ENCODE measurements at regions not wholly inside any gene's neighbourhood (a gene's known extent, or its start where the extent isn't known, plus 50 kb on each side); places are given as distances from the start of the nearest gene placed in this dataset.

DNA sequence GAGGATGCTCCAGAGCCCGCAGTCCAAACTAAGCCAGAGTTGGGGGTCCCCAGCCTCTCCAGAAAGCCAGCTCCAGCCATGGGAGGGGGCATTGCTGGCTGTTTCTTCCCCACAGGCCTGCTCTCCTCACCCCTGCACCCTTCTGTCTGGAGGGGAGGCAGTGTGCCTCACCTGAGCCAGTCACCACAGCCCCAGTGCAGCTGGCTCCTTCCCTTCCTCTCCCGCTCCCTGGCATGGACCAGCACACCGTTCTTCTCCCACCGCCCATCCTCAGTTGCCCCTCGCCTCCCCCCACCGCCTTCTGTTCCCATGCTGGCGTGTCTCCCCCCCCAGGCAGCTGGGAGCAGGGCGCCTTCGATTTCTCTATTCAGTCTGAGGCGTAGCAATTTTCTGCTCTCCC, 110.5 kb upstream of the THY1 start:
- H3K9ac ChIP-seq (ENCODE audit: low read depth in 1 of 2, low read length in 2 of 2) = no peak overlapping the region
- H3K27ac ChIP-seq (ENCODE audit: low read depth in 2 of 2, low read length in 2 of 2) = no peak overlapping the region
- no peaks in the 10 kb centered on the region for H3K4me1 ChIP-seq (ENCODE audit: control insufficient read depth in 2 of 2, insufficient read depth in 2 of 2, low read length in 2 of 2)
- H3K4me3 ChIP-seq (ENCODE audit: low read length in 2 of 2) = no peak overlapping the region
- H3K9me3 ChIP-seq (ENCODE audit: control insufficient read depth in 2 of 2, low read length in 2 of 2) = no peaks in the 10 kb centered on the region
- no peaks in the 10 kb centered on the region for H3K36me3 ChIP-seq (ENCODE audit: control insufficient read depth in 2 of 2, insufficient read depth in 2 of 2, low read length in 2 of 2)
- peaks cover 0 to 4% of the 10 kb centered on the region in 2 donors for H3K27me3 ChIP-seq (ENCODE audit: control insufficient read depth in 2 of 2, insufficient read depth in 2 of 2, low read length in 2 of 2)

DNA sequence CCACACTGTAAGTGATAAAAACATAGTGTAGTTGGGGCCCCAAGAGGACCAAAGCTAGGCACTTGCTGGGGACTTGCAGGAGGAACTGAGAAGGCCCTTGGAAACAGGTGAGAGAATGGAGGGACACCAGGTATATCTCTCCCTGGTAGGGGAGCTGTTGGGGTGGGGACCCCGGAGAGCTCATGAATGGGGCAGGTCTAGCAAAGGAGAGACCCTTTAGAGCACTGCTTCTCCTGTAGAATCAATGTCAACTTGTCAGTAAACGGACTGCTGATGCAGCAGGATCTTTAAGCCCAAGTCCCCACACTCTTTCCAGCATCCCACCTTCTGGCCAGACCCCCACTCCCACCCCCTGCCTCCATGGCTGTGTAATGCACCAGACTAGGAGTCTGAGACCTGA, 109.6 kb upstream of the THY1 start:
- Histone ChIP-seq H3K4me1 (ENCODE audit: control insufficient read depth in 2 of 2, insufficient read depth in 2 of 2, low read length in 2 of 2) (no peaks in the 10 kb centered on the region), H3K36me3 (ENCODE audit: control insufficient read depth in 2 of 2, insufficient read depth in 2 of 2, low read length in 2 of 2) (no peaks in the 10 kb centered on the region), H3K4me3 (ENCODE audit: low read length in 2 of 2) (no peak overlapping the region), H3K27ac (ENCODE audit: low read depth in 2 of 2, low read length in 2 of 2) (no peak overlapping the region), H3K9ac (ENCODE audit: low read depth in 1 of 2, low read length in 2 of 2) (no peak overlapping the region), H3K27me3 (ENCODE audit: control insufficient read depth in 2 of 2, insufficient read depth in 2 of 2, low read length in 2 of 2) (peaks cover 0 to 4% of the 10 kb centered on the region in 2 donors), H3K9me3 (ENCODE audit: control insufficient read depth in 2 of 2, low read length in 2 of 2) (no peaks in the 10 kb centered on the region)

DNA sequence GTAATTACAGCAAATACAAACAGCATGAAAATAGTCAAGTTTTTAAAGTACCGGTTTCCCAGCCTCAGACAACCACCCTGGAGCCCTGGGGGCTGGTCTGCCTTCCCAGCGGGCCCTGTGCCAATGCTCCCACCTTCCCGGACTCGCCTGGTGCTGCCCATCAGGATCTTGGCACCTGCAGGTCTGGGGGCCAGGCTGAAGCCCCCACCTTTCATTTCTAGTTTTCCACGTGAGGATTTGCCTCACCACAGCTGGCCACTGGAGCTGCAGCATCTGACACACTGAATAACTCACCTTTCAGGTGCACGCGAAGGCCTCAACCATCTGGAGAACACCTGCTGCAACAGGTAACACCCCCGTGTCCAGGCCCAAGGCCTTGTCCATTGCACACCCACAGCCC, 108.7 kb upstream of the THY1 start:
- H3K4me1 ChIP-seq (ENCODE audit: control insufficient read depth in 2 of 2, insufficient read depth in 2 of 2, low read length in 2 of 2) = no peaks in the 10 kb centered on the region
- H3K9ac ChIP-seq (ENCODE audit: low read depth in 1 of 2, low read length in 2 of 2) = no peak overlapping the region
- no peak overlapping the region for H3K27ac ChIP-seq (ENCODE audit: low read depth in 2 of 2, low read length in 2 of 2)
- no peak overlapping the region for H3K4me3 ChIP-seq (ENCODE audit: low read length in 2 of 2)
- peaks cover 0 to 4% of the 10 kb centered on the region in 2 donors for H3K27me3 ChIP-seq (ENCODE audit: control insufficient read depth in 2 of 2, insufficient read depth in 2 of 2, low read length in 2 of 2)
- no peaks in the 10 kb centered on the region for H3K9me3 ChIP-seq (ENCODE audit: control insufficient read depth in 2 of 2, low read length in 2 of 2)
- no peaks in the 10 kb centered on the region for H3K36me3 ChIP-seq (ENCODE audit: control insufficient read depth in 2 of 2, insufficient read depth in 2 of 2, low read length in 2 of 2)

DNA sequence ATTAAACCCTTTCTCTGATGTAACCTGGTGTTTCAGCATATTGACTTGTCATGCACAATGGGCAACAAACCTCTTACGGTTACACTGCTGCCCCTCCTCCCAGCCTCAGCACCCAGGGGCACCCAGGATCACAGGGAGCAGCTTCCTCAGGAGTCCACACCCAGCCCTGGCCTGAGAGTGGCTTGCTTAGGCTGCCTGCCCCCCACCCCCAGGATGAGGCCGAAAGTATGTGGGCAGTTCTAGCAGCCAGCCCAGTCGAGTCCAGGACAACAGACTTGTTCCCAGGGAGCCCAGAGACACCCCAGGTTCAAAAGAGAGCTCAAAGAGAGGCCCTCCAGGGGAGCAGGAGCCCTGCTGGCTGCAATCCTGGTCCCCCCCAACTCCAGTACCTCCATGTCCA, 108.1 kb upstream of the THY1 start:
- peaks cover 0 to 4% of the 10 kb centered on the region in 2 donors for H3K27me3 ChIP-seq (ENCODE audit: control insufficient read depth in 2 of 2, insufficient read depth in 2 of 2, low read length in 2 of 2)
- H3K36me3 ChIP-seq (ENCODE audit: control insufficient read depth in 2 of 2, insufficient read depth in 2 of 2, low read length in 2 of 2) = no peaks in the 10 kb centered on the region
- H3K9me3 ChIP-seq (ENCODE audit: control insufficient read depth in 2 of 2, low read length in 2 of 2) = no peaks in the 10 kb centered on the region
- no peak overlapping the region for H3K9ac ChIP-seq (ENCODE audit: low read depth in 1 of 2, low read length in 2 of 2)
- no peak overlapping the region for H3K27ac ChIP-seq (ENCODE audit: low read depth in 2 of 2, low read length in 2 of 2)
- H3K4me1 ChIP-seq (ENCODE audit: control insufficient read depth in 2 of 2, insufficient read depth in 2 of 2, low read length in 2 of 2) = no peaks in the 10 kb centered on the region
- H3K4me3 ChIP-seq (ENCODE audit: low read length in 2 of 2) = no peak overlapping the region

DNA sequence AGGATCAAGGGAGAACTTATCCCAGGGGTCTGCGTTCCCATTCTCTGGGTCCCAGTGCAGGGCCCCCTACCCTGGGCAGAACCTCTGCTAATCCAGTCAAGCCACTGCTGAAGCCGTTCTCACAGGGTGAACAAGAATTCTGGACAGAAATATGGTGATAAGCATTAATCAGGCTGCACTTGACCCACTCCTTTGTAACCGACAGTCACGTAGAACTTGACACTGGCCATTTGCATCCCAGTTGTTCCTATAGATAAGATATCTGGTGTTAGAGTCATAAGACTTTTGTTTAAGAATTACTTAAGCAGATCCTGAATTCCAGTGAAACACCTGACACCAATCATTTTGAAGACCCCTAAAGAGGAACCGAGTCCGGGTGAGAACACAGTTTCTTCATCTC, 107.5 kb upstream of the THY1 start:
- Histone ChIP-seq H3K9ac (ENCODE audit: low read depth in 1 of 2, low read length in 2 of 2) (no peak overlapping the region), H3K36me3 (ENCODE audit: control insufficient read depth in 2 of 2, insufficient read depth in 2 of 2, low read length in 2 of 2) (no peaks in the 10 kb centered on the region), H3K9me3 (ENCODE audit: control insufficient read depth in 2 of 2, low read length in 2 of 2) (no peaks in the 10 kb centered on the region), H3K4me1 (ENCODE audit: control insufficient read depth in 2 of 2, insufficient read depth in 2 of 2, low read length in 2 of 2) (no peaks in the 10 kb centered on the region), H3K4me3 (ENCODE audit: low read length in 2 of 2) (no peak overlapping the region), H3K27ac (ENCODE audit: low read depth in 2 of 2, low read length in 2 of 2) (no peak overlapping the region), H3K27me3 (ENCODE audit: control insufficient read depth in 2 of 2, insufficient read depth in 2 of 2, low read length in 2 of 2) (peaks cover 0 to 4% of the 10 kb centered on the region in 2 donors)

DNA sequence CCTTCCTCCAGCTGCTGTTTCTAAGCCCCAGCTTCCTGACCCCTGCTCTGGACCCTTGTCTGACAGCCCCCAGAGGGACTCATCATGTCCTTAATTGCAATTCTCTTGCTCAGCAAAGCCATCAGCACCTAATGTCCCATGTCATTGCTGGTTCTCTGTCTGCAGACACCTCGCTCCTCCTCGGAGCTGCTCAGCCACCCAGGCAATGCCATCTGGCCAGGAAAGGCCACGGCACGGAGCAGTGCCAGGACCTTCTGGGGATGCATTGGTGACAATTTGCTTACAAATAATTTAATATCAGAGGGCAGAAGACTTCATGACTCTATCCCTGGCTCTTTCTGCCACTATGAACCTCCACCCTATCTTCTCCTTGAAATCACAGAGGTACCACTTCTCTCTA, 107.0 kb upstream of the THY1 start:
- no peaks in the 10 kb centered on the region for H3K9me3 ChIP-seq (ENCODE audit: control insufficient read depth in 2 of 2, low read length in 2 of 2)
- H3K27me3 ChIP-seq (ENCODE audit: control insufficient read depth in 2 of 2, insufficient read depth in 2 of 2, low read length in 2 of 2) = peaks cover 0 to 4% of the 10 kb centered on the region in 2 donors
- no peaks in the 10 kb centered on the region for H3K36me3 ChIP-seq (ENCODE audit: control insufficient read depth in 2 of 2, insufficient read depth in 2 of 2, low read length in 2 of 2)
- H3K9ac ChIP-seq (ENCODE audit: low read depth in 1 of 2, low read length in 2 of 2) = no peak overlapping the region
- H3K4me1 ChIP-seq (ENCODE audit: control insufficient read depth in 2 of 2, insufficient read depth in 2 of 2, low read length in 2 of 2) = no peaks in the 10 kb centered on the region
- H3K4me3 ChIP-seq (ENCODE audit: low read length in 2 of 2) = no peak overlapping the region
- no peak overlapping the region for H3K27ac ChIP-seq (ENCODE audit: low read depth in 2 of 2, low read length in 2 of 2)

DNA sequence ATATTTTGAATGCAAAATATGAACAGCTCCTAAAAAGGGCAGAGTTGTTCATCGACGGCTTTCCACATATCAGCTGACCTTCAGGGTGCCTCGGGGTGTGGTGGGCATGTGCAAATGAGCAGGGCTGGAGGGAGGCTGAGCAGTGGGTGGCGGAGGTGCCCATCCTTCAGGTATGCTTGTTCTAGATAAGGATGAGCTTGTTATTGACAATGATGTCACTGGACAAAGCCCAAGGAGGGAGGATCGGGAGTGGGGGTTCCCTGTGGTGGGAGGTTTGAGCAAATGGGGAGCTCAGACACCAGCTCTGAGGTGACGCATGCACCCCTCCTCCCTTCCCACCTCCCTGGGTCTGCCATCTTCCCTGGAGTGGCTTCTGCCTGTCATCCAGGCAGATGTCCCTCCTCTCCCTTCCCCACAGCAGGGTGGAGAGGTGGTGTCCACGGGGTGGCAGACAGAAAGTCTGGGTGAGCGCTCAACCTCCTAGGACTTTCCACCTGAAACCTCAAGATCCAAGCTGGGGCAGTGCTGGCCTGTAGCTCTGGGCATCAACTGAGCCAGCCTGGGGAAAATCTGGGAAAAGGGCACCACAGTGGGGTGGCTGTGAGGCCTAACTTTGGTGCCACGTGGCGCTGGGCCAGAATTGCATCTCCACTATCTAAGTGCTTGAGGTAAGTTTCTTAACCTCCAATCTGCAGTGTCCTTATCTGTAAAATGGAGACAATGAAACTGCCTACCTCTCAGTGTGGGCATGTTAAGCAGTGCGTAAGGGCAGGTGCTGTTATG, 106.3 kb upstream of the THY1 start:
- no peaks in the 10 kb centered on the region for H3K9me3 ChIP-seq (ENCODE audit: control insufficient read depth in 2 of 2, low read length in 2 of 2)
- H3K27me3 ChIP-seq (ENCODE audit: control insufficient read depth in 2 of 2, insufficient read depth in 2 of 2, low read length in 2 of 2) = peaks cover 0 to 4% of the 10 kb centered on the region in 2 donors
- H3K9ac ChIP-seq (ENCODE audit: low read depth in 1 of 2, low read length in 2 of 2) = no peak overlapping the region
- no peak overlapping the region for H3K27ac ChIP-seq (ENCODE audit: low read depth in 2 of 2, low read length in 2 of 2)
- H3K4me1 ChIP-seq (ENCODE audit: control insufficient read depth in 2 of 2, insufficient read depth in 2 of 2, low read length in 2 of 2) = no peaks in the 10 kb centered on the region
- H3K4me3 ChIP-seq (ENCODE audit: low read length in 2 of 2) = no peak overlapping the region
- H3K36me3 ChIP-seq (ENCODE audit: control insufficient read depth in 2 of 2, insufficient read depth in 2 of 2, low read length in 2 of 2) = no peaks in the 10 kb centered on the region

DNA sequence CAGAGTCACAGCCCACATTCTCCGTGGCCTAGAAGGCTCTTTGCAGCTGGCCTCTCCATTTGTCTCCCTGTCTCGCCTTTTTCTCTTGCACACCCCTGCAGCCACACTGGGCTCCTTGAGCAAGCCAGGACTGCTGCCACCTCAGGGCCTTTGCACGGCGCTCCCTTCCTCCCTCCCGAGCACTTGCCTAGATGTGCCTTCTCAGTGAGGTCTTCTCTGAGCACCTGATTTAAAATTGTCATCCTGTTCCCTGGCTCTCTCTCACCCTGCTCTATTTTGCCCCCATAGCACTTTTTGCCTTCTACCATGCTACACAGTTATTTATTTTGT, 102.9 kb upstream of the THY1 start:
- Histone ChIP-seq H3K27me3 (ENCODE audit: control insufficient read depth in 2 of 2, insufficient read depth in 2 of 2, low read length in 2 of 2) (peaks cover 0 to 4% of the 10 kb centered on the region in 2 donors), H3K4me3 (ENCODE audit: low read length in 2 of 2) (no peak overlapping the region), H3K27ac (ENCODE audit: low read depth in 2 of 2, low read length in 2 of 2) (no peak overlapping the region), H3K4me1 (ENCODE audit: control insufficient read depth in 2 of 2, insufficient read depth in 2 of 2, low read length in 2 of 2) (no peaks in the 10 kb centered on the region), H3K9me3 (ENCODE audit: control insufficient read depth in 2 of 2, low read length in 2 of 2) (no peaks in the 10 kb centered on the region), H3K9ac (ENCODE audit: low read depth in 1 of 2, low read length in 2 of 2) (no peak overlapping the region), H3K36me3 (ENCODE audit: control insufficient read depth in 2 of 2, insufficient read depth in 2 of 2, low read length in 2 of 2) (no peaks in the 10 kb centered on the region)

DNA sequence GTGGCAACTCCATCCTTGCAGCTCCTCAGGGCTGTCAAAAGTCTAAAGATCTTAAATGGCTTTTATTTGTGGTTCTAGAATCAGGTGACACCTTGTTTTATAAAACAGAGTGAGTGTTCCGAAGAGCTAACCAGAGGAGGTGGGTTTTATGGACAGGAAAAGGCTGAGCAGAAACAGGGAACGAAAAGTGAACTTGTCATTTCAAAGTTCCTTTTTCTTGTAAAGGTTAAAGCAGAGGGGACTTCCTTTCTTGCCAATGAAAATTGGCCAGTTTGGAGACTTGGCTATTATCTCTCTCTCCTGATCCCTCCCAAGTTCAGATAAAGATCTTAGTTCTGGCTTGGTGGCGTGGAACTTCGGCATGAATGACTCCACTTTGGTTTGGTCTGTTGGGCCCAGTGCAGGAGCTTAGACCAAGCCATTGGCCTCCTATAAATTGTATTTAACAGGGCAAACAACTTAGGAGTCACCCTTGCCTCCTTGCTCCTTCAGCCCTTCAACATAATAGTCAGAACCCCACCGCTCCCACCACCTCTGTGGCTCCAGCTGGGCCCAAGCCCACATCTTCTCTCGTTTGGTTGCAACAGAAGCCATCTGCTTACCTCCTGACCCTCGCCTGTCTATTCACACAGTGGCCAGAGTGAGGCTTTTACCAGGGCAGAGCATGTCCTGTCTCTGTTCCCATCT, 102.4 kb upstream of the THY1 start:
- Histone ChIP-seq H3K27me3 (ENCODE audit: control insufficient read depth in 2 of 2, insufficient read depth in 2 of 2, low read length in 2 of 2) (peaks cover 0 to 4% of the 10 kb centered on the region in 2 donors), H3K36me3 (ENCODE audit: control insufficient read depth in 2 of 2, insufficient read depth in 2 of 2, low read length in 2 of 2) (no peaks in the 10 kb centered on the region), H3K4me1 (ENCODE audit: control insufficient read depth in 2 of 2, insufficient read depth in 2 of 2, low read length in 2 of 2) (no peaks in the 10 kb centered on the region), H3K27ac (ENCODE audit: low read depth in 2 of 2, low read length in 2 of 2) (no peak overlapping the region), H3K4me3 (ENCODE audit: low read length in 2 of 2) (no peak overlapping the region), H3K9me3 (ENCODE audit: control insufficient read depth in 2 of 2, low read length in 2 of 2) (no peaks in the 10 kb centered on the region), H3K9ac (ENCODE audit: low read depth in 1 of 2, low read length in 2 of 2) (no peak overlapping the region)

DNA sequence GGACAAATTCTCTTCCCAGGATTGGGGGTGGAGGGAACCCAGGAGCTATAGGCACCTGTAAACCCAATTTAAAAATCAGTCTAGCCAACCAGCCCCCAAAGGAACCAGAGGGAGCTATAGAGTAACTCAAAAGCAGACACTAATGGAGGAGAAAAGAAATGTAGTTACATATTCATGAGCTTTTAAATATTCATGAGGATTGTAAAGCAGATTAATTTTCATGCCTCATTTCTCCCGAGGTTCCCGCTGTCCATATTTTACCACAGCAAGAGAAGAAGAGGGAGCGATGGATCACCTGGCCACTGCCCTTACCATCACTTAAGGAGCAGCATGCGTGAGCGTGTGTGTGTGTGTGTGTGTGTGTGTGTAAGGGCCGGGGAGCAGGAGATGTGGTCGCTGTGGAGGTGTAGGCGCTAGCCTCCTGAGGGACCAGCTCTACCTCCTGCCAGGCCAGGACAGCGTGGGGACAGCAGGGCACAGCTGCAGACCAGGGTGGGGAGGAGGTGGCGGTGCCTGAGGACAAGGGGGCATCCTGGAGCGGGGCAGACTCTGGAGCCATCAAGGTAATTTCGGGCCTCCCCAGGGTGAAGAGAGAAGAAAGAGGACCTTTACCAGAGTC, 100.7 kb upstream of the THY1 start:
- H3K27ac ChIP-seq (ENCODE audit: low read depth in 2 of 2, low read length in 2 of 2) = no peak overlapping the region
- no peak overlapping the region for H3K9ac ChIP-seq (ENCODE audit: low read depth in 1 of 2, low read length in 2 of 2)
- no peaks in the 10 kb centered on the region for H3K9me3 ChIP-seq (ENCODE audit: control insufficient read depth in 2 of 2, low read length in 2 of 2)
- H3K27me3 ChIP-seq (ENCODE audit: control insufficient read depth in 2 of 2, insufficient read depth in 2 of 2, low read length in 2 of 2) = no peaks in the 10 kb centered on the region
- no peaks in the 10 kb centered on the region for H3K4me1 ChIP-seq (ENCODE audit: control insufficient read depth in 2 of 2, insufficient read depth in 2 of 2, low read length in 2 of 2)
- H3K4me3 ChIP-seq (ENCODE audit: low read length in 2 of 2) = no peak overlapping the region
- H3K36me3 ChIP-seq (ENCODE audit: control insufficient read depth in 2 of 2, insufficient read depth in 2 of 2, low read length in 2 of 2) = no peaks in the 10 kb centered on the region
